ENCODE measurements at regions not wholly inside any gene's neighbourhood (a gene's known extent, or its start where the extent isn't known, plus 50 kb on each side); places are given as distances from the start of the nearest gene placed in this dataset.

- no peak for ATAC-seq
- DNase-seq, result no peak
- H3K36me3 ChIP-seq (ENCODE audit: insufficient read depth in 1 of 2, low read depth in 1 of 2), result no peaks in the 10 kb centered on the region
- H3K4me1 ChIP-seq, result no peaks in the 10 kb centered on the region
- whole genome bisulfite sequencing, 3 donors, result 87 to 91% (median 88%) methylated on average over 17 of the region's 17 CpGs
- no peak overlapping the region for H3K4me3 ChIP-seq
- intact Hi-C loops (cut with DNase I), result no loop called here
- no peaks in the 10 kb centered on the region for H3K9me3 ChIP-seq
- TF ChIP-seq CTCF (IDR thresholded peaks at IDR 0.05), result no peak
- H3K27ac ChIP-seq, result no peak overlapping the region
- H3K27me3 ChIP-seq (ENCODE audit: insufficient read depth in 3 of 3, low read length in 2 of 3), result peaks cover 0 to 1% (median 0%) of the 10 kb centered on the region in 3 donors
Measured at GRCh38 chr5:2181557-2181956, 298.8 kb upstream of the IRX4 start.

DNA sequence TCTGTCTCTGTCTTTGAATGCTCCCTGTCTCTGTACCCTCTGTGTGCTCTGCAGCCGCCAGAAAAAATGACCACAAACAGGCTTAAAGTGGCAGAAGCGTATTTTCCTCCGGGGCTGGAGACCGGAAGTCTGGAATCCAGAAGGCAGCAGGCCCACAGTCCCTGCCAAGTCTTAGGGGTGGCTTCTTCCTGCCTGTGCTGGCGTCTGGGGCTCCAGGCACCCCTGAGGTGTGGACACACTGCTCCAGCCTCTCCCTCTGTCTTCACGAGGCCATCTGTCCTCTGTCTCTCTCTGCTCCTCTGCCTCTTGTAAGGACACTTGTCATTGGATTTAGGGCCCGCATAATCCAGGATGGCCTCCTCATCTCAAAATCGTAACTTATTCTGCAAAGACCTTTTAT, 298.4 kb upstream of the IRX4 start:
- Histone ChIP-seq H3K36me3 (ENCODE audit: insufficient read depth in 1 of 2, low read depth in 1 of 2) (no peaks in the 10 kb centered on the region), H3K27me3 (ENCODE audit: insufficient read depth in 3 of 3, low read length in 2 of 3) (peaks cover 0 to 1% (median 0%) of the 10 kb centered on the region in 3 donors), H3K4me3 (no peak overlapping the region), H3K27ac (no peak overlapping the region), H3K9me3 (no peaks in the 10 kb centered on the region), H3K4me1 (no peaks in the 10 kb centered on the region)
- TF ChIP-seq CTCF (IDR thresholded peaks at IDR 0.05), result no peak
- intact Hi-C loops (cut with DNase I), result no loop called here
- ATAC-seq, result no peak
- WGBS, 3 donors, result 28 to 33% (median 28%) methylated on average over 8 of the region's 8 CpGs
- no peak for DNase-seq

DNA sequence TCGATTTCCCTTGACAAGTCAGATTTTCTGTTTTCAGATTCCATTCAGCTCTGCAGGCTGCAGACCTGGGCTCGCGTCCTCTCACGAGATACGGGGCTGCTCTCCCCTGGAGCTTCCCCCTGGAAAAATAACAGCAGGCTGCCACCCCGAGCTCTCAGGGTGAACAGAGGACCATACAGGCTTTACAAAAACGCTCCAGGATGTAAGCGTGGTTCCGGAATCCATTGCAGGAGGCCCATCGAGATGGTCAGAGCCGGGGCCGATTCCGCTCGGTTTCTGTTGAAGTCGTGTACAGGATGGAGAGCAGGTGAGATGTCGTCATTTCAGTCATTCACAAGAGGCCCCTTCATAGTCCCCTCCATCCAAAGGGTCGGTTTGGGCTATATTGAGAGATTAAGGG, 297.7 kb upstream of the IRX4 start:
- peaks cover 0 to 1% (median 0%) of the 10 kb centered on the region in 3 donors for H3K27me3 ChIP-seq (ENCODE audit: insufficient read depth in 3 of 3, low read length in 2 of 3)
- ATAC-seq, result no peak
- DNase-seq, result no peak

GRCh38 chr5:2179861-2180260, 297.1 kb upstream of the IRX4 start:
- Histone ChIP-seq H3K27ac (no peak overlapping the region), H3K36me3 (ENCODE audit: insufficient read depth in 1 of 2, low read depth in 1 of 2) (no peaks in the 10 kb centered on the region), H3K27me3 (ENCODE audit: insufficient read depth in 3 of 3, low read length in 2 of 3) (peaks cover 0 to 3% (median 0%) of the 10 kb centered on the region in 3 donors), H3K4me1 (no peaks in the 10 kb centered on the region), H3K4me3 (no peak overlapping the region), H3K9me3 (no peaks in the 10 kb centered on the region)
- no peak for TF ChIP-seq CTCF (IDR thresholded peaks at IDR 0.05)
- intact Hi-C loops (cut with DNase I), result no loop called here
- WGBS, 3 donors, result 73 to 85% (median 82%) methylated on average over 23 of the region's 23 CpGs
- DNase-seq (no peak), ATAC-seq (no peak)

More for the DNA sequence above, 297.7 kb upstream of the IRX4 start:
- H3K27ac ChIP-seq, result no peak overlapping the region
- H3K36me3 ChIP-seq (ENCODE audit: insufficient read depth in 1 of 2, low read depth in 1 of 2), result no peaks in the 10 kb centered on the region
- no peaks in the 10 kb centered on the region for H3K9me3 ChIP-seq
- WGBS, 3 donors, result 86 to 89% (median 88%) methylated on average over 17 of the region's 17 CpGs
- TF ChIP-seq CTCF (IDR thresholded peaks at IDR 0.05), result no peak
- H3K4me3 ChIP-seq, result no peak overlapping the region
- H3K4me1 ChIP-seq, result no peaks in the 10 kb centered on the region
- intact Hi-C loops (cut with DNase I), result no loop called here

GRCh38 chr5:2178528-2178927, 295.8 kb upstream of the IRX4 start:
- Histone ChIP-seq H3K27me3 (ENCODE audit: insufficient read depth in 3 of 3, low read length in 2 of 3) (peaks cover 0 to 2% (median 0%) of the 10 kb centered on the region in 3 donors), H3K9me3 (no peaks in the 10 kb centered on the region), H3K4me3 (no peak overlapping the region), H3K36me3 (ENCODE audit: insufficient read depth in 1 of 2, low read depth in 1 of 2) (no peaks in the 10 kb centered on the region), H3K4me1 (no peaks in the 10 kb centered on the region), H3K27ac (no peak overlapping the region)
- no peak for TF ChIP-seq CTCF (IDR thresholded peaks at IDR 0.05)
- ATAC-seq (no peak), DNase-seq (no peak)
- 87 to 94% (median 90%) methylated on average over 12 of the region's 12 CpGs for WGBS, 3 donors
- intact Hi-C loops (cut with DNase I), result no loop called here
